HG02973 (cell line): ENCODE measurements at regions not wholly inside any gene's neighbourhood (a gene's known extent, or its start where the extent isn't known, plus 50 kb on each side); places are given as distances from the start of the nearest gene placed in this dataset.
"Not testable (repeated sequence)": the region's sequence is repeated elsewhere in the genome, so short reads cannot be mapped to it uniquely, and the experiment has no call there.

Experiments used
- ATAC-seq: cut with Tn5 transposase; IDR thresholded peaks from one replicate; pipeline ENCODE4 v1.9.1; 2021; ENCODE audit warnings: moderate library complexity; ENCODE audit not compliant: unreplicated experiment

DNA sequence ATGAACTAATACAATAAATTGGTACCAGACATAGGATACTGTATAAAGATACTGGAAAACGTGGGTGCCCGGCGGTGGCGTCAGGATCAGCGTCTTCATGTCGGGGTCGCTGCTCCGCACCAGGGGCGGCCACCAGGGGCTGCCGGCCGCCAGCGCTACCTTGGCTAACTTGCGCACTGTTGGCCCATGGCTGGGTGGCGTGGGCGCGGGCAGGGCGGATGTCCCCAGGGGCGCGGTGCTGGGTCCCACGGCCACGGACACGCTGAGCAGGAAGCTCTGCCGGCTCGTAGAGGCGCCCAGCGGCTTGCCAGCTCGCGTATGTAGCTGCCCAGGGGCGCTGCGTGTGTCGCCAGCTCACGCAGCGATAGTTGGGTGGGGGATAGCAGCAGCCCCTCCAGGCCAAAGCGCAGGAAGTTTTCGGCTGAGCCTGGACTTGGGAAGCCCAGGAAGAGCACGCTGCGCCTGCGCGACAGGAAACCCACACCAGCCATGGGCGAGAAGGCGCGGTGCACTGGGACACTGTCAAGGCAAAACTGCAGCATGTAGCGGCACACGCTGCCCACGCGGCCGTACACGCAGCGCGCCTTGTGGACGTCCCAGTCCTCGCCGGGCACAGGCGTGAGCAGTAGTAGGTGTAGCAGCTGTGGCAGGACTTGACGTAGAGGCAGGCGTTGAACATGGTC lies 299.9 kb downstream of the CCDC74A start:
- ATAC-seq, result no peak

DNA sequence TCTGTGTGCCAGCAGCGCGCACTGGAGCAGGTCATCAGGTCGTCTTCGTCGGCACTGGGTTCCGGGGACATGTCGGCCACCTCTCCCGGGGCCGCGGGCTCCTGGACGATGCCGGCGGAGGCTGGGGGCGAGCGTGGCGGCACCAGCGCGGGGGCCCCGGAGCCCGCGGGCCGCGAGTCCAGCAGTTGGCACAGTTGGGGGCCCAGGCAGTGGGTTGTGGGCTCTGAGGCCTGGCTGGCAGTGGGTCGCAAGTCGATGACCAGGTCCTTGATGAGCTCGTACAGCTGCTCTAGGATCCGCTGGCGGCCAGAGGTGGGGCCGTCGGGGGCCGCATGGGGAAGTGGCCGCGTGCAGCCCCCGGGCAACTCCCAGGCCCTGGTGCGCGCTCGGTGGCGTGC lies 300.5 kb downstream of the CCDC74A start:
- ATAC-seq, result no peak

DNA sequence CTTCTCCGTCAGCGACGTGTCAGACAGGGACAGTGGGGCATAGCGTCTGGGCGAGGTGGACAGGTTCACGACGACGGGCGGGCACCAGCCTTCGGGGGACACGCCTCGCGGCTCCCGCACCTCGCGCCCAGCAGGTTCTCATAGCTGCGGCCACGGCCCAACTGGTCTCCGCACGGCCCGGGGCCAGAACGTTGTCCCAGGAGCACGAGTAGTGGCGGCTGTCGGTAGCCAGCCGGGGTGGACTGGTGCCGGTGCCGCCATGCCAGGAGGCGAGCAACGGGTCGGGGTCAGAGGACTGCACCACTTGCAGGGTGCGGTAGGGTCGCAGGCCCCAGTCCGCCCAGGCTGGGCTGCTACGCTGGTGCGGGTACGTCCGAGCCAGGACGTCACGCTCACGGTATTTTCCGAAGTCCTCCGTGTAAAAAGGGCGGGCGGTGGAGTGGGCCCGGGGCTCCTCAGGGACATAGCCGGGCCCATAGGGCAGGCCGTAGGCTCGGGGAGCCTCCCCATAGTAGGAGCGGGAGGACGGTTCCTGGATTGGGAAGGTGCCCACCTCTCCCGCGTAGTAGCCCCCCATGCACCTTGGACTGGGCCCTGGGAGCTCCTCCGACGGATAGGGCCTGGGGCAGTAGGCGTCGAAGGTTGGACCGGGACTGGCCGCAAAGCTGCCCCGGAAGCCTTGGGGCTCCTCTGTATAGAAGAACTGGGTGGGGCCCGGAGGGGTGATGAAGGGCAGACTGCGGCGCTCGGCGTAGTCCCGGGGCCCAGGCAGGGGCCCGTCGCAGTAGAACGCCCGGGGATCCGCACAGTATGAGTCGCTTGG lies 301.2 kb downstream of the CCDC74A start:
- ATAC-seq, result not testable (repeated sequence)

DNA sequence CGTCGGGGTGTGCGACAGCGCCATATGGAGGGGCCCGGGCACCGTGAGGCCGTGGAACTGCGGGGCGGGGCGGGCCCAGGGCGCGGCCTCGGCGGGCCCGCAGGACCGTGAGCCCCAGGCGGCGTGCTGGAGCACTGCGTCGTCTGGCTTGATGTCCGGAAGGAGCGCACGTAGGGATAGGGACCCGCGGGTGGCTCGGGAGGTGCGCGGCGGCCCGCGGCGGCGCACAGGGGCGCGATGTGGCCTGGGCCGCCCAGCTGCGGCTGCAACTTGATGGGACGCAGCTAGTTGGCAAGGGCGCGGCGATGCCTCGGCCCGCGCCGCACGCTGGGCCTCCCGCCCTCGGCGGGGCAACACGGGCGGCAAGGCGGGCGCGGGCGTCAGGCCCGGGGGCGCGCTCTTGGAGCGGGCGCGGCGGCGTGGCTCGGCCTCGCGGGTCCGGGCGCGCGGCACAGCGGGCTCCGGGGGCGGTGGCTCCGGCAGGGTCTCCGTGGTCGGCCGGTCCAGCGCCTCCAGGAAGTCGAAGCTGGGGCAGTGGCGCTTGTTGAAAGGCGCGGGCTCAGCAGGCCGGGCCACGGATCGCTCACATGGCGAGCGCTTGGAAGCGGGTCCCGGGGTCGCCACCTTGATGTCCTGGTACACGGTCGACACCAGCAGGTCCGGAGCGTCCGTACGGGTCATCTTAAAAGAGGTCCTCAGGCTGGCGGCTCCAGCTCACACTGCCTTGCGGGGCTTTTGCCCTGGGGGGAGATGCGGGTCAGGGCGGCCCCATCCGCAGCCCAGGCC lies 302.0 kb downstream of the CCDC74A start:
- not testable (repeated sequence) for ATAC-seq

DNA sequence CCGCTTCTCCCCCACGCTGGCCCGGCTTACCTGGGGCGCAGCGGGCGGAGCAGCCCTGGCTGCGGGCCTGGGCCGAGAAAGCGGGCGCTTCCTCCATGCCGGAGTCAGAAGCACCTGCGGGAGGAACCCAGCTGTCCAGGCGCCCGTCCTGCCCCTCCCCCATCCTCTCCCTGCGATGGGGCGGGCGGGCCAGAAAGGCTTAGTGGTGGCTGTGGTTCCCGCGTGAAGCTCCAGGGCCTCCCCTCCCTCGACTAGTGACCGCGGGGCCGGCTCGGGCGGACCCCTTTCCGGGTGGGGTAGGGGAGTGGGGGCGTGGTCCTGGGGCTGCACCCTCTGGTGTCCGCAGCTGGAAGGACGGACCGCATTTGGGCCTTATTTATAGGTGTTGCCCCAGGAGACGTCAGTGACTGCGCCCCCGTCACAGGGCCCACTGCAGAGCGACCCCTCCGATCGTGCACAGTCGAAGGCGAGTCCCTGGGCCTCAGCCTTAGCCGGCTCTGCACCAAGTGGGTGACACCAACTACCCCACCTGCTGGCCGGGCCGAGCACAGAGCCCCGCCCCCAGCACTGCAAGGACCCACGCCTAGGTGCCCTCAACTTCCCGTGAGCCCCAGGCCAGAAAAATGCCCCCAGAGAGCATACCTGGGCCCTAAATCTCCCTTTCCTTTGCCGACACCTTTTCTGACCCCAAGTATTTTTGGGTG lies 302.7 kb downstream of the CCDC74A start:
- ATAC-seq, result not testable (repeated sequence)

DNA sequence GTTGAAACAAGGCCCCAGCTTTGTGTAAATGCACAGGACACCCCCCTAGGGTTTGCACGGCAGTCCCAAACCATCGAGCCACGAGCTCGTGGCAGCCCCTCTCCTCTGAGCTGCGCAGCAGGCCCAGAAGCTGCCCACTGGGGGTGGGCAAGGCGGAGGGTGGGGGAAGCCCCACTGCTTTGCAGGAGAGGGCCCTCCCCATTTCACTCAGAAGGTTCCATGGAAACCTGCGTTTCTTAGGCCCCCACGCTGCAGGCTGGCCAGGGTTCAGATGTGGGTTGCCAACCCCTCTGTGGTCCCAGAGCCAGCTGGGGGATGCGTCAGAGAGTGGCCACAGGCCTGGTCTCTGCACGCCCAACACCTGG lies 303.2 kb downstream of the CCDC74A start:
- not testable (repeated sequence) for ATAC-seq

DNA sequence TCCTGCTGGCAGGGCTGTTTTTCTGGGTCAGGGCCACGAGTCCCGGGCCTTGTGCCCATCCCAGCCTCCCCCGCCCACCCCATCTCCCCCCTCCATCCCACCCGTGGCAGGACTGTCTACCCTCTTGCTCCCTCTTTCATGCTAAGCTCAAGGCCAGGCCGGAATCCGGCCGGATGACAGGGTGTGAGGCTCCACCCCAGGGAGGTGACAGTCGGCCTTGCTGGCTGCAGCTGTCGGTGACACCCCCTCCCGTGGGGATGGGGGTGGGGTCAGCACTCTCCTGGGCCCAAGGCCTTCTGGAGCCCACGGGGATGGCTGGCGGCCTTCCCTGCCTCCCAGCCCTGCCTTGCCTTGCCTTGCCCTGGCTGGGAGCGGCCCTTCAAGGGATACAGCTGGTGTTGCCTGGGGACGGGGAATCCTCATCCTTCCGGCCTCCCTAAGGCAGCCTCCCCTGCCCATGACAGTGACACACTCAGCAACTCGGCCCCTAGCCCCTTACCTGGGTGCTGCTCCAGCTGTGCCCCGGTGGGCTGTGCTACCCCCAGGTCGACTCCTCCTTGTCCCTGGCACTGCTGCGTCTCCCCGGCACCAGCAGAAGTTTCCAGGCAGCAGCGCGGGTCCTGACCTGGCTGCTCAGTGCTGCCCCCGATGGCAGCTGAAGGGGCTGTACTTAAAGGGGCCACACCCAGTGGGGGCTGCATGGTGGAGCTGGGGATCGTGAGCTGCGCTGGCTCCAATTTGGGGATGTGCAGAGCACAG lies 303.9 kb downstream of the CCDC74A start:
- ATAC-seq, result not testable (repeated sequence)

DNA sequence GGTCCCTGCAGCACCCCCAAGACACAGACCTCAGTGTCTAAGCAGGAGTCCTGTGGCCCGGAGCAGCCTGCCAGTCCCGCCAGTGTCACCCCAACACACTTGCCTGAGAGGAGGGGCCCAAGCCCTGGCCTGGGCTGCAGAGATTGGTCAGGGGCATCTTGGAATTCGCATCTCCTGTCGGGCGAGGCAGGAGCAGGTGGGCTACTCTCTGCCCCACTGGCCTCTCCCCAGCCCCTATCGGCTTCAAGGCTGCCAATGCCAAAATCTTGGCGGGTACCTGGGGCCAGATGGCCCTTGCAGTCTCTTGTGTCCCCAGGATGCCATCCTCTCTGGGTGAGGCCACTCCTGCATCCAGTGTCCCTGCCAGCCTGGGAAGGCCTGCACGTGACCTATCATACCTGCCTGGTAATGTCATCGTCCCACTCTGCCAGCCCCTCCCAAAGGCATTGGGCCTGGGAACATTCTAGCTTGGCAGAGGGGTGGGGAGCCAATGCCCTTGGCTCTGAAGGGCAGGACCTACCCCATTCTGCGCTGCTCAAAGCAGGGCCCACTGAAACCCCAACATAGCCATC lies 304.6 kb downstream of the CCDC74A start:
- ATAC-seq, result not testable (repeated sequence)

DNA sequence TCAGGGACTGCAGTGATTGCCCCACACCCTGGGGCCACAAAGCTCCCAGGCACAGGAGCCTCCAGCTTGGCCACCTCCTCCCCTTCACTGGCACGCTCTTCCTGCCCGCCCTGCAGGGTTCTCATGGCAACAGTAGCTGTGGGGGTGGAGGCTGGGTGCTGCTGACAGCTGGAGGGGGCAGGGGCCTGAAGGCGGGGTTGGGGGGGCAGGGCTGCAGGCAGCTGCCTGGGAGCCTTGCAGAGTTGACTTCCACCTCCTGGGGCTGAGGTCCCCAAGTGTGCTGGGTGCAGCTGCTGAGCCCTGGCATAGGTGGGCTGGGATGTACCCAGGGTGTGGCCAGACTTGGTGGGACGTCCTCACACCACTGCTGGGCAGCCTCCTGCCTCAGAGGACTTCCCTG lies 305.2 kb downstream of the CCDC74A start:
- ATAC-seq, result not testable (repeated sequence)

DNA sequence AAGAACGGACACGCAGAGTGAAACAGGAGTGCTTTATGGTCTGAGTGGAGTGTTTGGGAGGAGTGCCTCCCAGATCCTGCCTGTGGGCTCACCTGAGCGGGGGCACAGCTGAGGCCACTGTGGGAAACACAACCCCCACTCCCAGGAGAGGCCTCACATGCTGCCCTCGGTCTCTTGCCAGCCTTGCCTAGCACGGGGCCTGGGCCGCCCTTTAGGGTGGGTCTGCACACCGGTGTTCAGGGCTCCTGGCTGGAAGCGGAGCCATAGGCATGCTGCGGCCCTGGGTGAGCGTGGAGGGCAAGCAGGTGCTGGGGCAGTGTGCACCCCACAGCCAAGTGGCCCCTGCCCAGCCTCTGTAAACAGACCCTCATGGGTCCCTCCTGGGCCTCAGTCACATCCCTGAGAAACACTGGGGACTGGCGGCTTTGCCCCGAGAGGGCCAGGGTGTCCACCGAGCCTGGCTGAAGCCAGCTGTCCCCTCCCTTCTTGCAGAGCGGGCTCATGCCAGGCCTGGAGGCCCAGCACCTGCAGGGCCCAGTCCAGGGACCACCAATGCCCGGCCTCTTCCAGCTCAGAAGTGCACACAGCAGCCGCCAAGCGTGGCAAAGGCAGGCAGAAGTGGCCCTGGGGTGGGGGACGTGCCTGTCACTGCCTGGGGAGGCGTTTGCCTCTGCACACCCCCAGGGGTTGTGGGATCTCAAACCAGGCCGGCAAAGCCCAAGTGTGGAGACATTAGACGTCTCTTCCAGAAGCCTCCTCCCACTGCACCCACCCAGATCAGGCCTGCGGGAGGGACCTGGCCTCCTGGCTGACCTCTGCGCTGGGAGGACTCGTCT lies 305.9 kb downstream of the CCDC74A start:
- not testable (repeated sequence) for ATAC-seq

DNA sequence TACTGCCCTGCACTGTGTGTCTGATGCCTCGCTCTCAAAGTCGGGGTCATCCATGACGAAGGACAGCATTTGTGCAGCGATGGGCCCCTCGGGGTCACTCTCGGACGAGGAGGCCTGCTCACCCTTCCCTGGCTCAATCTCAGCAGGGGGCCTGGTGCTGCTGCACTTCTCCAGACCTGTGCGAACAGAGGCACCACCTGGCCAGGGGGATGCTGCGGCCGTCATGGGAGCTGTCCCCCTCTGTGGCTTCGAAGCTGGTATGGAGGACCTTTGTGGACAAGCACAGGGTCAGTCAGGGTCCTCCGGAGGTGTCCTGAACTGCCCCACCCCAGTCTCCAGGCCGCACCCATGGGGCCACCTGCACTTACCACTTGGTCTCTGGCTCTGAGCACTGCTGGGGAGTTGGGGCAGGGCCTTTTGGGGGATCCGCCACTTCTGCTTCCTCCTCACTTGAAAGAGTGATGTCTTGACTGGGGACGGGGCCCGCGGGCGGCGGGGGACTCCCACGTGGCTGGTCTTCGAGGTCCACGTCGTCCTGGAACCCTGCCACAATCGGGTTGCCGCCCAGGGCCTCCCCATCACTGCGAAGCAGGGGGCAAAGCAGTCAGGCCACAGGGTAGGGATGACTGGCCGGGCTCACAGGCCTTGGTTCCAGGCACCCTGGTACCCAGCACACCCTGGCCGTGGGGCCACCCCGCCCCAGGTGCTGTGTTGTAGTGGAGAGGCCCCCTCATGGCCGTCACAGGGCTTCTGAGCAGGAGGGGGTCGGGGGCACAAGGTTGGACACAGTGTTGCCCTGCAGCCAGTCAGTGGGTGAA lies 306.7 kb downstream of the CCDC74A start:
- ATAC-seq, result not testable (repeated sequence)

DNA sequence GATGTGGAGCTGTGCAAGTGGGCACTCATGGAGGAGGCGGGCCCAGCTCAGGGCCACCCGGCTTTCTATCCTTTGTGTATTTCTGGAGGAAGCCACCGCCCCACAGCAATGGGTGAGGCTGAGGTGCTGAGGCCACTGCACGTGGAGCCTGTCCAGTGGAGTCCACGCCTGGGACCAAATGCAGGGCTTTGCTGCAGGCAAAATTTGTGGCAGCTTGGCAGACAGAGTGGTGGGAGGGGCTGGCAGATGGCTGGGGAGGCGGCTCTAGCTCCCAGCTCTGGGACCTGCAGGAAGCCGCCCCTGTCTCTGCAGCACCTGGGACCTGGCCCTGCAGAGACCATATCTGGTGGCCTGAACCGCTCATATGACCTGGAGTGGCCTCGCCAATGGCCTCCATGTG lies 307.3 kb downstream of the CCDC74A start:
- not testable (repeated sequence) for ATAC-seq

DNA sequence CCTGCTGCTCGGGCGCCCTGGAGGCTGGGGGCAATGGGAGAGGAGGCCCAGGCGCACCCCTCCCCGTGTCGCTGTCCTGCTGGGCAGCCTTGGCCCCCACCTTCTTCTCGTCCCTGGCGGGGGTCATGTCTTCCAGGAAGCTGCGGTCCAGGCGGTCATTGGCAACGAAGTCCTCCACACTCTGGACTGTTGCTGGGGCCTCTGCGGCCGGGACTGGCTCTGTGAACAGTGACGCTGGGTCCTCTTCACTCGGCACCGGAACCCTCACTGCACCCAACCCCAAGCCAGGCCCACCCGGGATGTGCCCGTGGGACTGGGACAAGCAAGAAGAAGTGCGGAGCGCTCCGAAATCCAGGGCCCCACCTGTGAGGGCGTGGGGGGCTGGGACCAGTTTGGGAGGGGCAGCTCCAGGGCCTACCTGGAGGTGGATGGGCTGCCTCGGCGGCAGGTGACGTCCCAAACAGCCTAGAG lies 308.0 kb downstream of the CCDC74A start:
- no peak for ATAC-seq

DNA sequence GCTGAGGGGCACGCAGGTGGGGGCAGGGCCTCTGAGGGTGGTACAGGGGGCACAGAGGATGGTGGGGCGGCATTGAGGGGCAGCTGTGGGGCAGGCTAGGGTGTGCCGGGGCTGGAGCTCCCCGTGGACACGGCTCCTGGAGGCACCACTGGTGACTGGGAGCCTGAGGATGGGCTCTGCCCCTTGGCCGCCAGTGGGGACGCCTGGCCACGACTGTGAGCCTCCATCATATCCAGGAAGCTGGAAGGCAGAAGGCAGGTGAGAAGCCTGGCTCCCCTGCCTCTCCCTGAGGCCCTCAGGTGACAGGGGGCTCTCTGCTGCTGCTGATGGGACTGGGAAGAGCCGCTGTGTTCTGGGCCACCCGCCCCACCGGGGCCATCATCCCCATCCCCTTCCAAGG lies 308.4 kb downstream of the CCDC74A start:
- not testable (repeated sequence) for ATAC-seq

DNA sequence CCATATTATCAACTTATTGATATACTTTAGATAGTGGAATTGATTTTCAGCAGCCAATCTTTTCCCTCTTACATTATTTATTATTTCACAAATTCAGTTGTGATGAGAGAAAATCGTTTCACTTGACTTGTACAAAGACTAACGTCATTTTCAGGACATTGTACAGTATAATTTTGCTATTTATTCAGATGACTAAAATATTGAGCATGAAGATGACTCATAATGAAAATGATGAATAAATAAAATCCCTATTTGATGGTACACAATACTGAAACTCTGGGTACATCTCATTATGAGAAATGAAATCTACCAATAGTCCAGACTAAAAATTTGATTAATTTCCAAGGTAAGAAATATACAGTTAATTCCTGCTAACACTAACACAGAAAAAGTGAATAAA lies 316.4 kb downstream of the CCDC74A start:
- not testable (repeated sequence) for ATAC-seq

DNA sequence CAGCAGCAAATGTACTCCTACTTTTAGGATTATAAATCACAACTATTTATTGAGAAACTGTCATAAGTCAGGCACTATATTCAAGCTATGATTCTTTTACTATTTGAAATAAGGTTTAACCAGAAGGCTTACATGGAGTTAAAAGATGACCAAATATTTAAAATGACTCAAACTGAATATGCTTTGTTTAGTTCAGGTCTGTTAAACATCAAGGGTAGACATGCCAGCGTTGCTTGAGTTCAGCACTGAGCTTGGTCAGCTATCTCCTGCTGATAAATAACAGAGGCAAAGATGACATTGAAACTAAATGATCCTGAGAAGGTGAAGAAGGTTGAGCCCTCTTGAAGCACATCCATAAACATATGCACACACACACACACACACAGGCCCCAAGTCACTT lies 305.6 kb downstream of the ANKRD30BL start:
- ATAC-seq, result not testable (repeated sequence)

DNA sequence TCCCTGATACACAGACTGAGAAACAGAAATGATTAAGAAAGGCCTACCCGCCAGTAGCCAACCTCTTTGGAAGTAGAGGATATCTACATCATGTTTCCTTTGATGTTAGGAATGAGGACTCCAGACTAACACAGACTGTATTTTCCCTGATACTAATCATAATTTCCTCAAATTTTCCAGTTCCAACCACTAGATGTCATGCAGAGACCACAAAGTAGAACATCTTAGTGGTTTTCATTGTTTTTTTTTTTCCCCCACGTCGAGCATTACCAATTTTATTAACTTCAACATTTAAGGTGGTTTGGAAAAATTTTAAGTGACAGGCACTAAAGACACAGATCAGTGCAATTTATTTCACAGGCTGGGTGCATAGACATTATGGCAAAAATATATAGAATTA lies 303.6 kb downstream of the ANKRD30BL start:
- not testable (repeated sequence) for ATAC-seq
